Motor neuron (in vitro differentiated cells): ENCODE measurements at regions not wholly inside any gene's neighbourhood (a gene's known extent, or its start where the extent isn't known, plus 50 kb on each side); places are given as distances from the start of the nearest gene placed in this dataset.

Source experiments
- ATAC-seq, 8 experiments: fragments of 200-7000 bp; cut with Tn5 transposase; replicated peaks in 6 of 8; 2 replicates each; pipeline ENCODE4 v1.8.0; 2021; ENCODE audit warnings: mild to moderate bottlenecking in 8 of 8, moderate library complexity in 8 of 8
- H3K27ac ChIP-seq, 2 donors: fragments of 250-450 bp; sonication (Bioruptor Pico); 2 replicates each; pipeline ENCODE4 v1.9.0; 2021; ENCODE audit warnings: antibody characterized with exemption in 2 of 2, mild to moderate bottlenecking in 2 of 2, moderate library complexity in 1 of 2
- H3K4me1 ChIP-seq, 2 donors: fragments of 250-450 bp; sonication (Bioruptor Pico); replicated peaks in 1 of 2; 2 replicates each; pipeline ENCODE4 v1.6.1; 2021; ENCODE audit warnings: antibody characterized with exemption in 2 of 2, mild to moderate bottlenecking in 2 of 2, moderate library complexity in 1 of 2
- H3K4me3 ChIP-seq, 5 donors: fragments of 250-450 bp; sonication (Bioruptor Pico); 2 replicates each; pipeline ENCODE4 v1.9.0; 2021; ENCODE audit warnings: antibody characterized with exemption in 5 of 5, mild to moderate bottlenecking in 5 of 5, moderate library complexity in 4 of 5
- WGBS, 10 experiments: fragments of 450-650 bp; shearing (Covaris generic); methylation state at CpG; one replicate each; pipeline ENCODE4 v1.0.0; 2022; 5-methylcytosine and 5-hydroxymethylcytosine counted together
- in situ Hi-C, 9 experiments: fragments of 400-800 bp; cut with MboI; loops; one replicate each; pipeline ENCODE4 v1.15.0; 2021; ENCODE audit warnings: low sequenced_read_pairs in 9 of 9, low pct_unique_long_range_greater_than_20kb in 2 of 9; ENCODE audit not compliant: unreplicated experiment in 9 of 9

DNA sequence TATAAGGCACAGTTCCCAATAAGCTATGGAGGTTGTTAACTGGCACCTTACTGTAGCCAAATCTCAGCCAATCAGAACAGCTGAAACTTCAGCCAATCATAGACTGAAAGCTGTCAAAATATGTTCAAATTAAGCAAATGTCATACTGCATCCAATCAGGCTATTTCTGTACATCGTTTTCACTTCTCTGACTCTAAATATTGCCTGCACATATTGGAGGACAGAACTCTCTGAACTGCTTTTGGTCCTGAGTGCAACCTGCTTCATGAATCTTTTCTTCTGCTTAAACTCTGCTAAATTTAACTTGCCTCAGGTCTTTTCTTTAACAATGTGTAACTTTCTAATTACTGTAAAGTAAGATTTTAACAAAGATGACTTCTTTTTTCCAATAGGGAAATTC lies 1198.9 kb upstream of the PCDH7 start:
- no peak overlapping the region for H3K4me3 ChIP-seq
- no peak overlapping the region for H3K27ac ChIP-seq
- in situ Hi-C loops = no loop called here
- WGBS, 10 experiments = 0 to 100% (median 71%) methylated on average over 1 of the region's 1 CpG; no CpG with 5 or more reads in 3 of the 10 experiments
- H3K4me1 ChIP-seq = no peaks in the 10 kb centered on the region
- ATAC-seq = no peak

- Histone ChIP-seq H3K27ac (no peak overlapping the region), H3K4me3 (no peak overlapping the region), H3K4me1 (peaks cover 0 to 5% of the 10 kb centered on the region in 2 donors)
- no peak for ATAC-seq
- in situ Hi-C loops = no loop called here
- WGBS, 10 experiments = 0 to 100% (median 80%) methylated on average over 1 to 3 of the region's 3 CpGs; no CpG with 5 or more reads in 1 of the 10 experiments
Measured at GRCh38 chr4:29536745-29537144, 1183.4 kb upstream of the PCDH7 start.

GRCh38 chr4:29538889-29539646 lies 1181.1 kb upstream of the PCDH7 start:
- Histone ChIP-seq H3K4me3 (no peak overlapping the region), H3K27ac (no peak overlapping the region), H3K4me1 (peaks cover 0 to 5% of the 10 kb centered on the region in 2 donors)
- 0 to 100% (median 69%) methylated on average over 1 to 4 of the region's 4 CpGs for WGBS, 10 experiments
- in situ Hi-C loops = no loop called here
- peak in 4 of 8 experiments; percentile 33 to 77 (median 51) for ATAC-seq

- H3K4me3 ChIP-seq = no peak overlapping the region
- H3K4me1 ChIP-seq = peaks cover 0 to 5% of the 10 kb centered on the region in 2 donors
- ATAC-seq = no peak
- H3K27ac ChIP-seq = no peak overlapping the region
- WGBS, 10 experiments = 0 to 100% (median 38%) methylated on average over 1 to 2 of the region's 2 CpGs; no CpG with 5 or more reads in 2 of the 10 experiments
- in situ Hi-C loops = no loop called here
Measured at GRCh38 chr4:29540439-29541102, 1179.6 kb upstream of the PCDH7 start.

DNA sequence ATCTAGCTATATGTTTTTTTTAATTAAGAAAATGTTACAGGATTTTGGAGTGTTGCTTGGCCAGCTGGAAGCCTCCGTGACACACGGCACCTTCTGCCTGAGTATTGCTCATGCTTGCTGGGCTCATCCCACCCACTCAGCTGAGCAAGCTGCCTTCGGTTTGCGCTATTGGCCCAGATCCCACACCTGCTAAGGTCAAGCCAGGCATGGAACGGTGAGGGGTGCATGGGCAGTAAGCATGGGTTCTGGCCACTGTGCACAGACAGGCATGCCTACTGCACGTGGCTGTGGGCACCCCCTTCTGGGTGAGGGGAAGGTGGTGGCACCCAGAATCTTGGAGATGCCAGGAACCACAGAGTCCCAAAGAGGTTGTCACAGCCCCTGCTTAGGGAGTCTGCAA lies 1178.4 kb upstream of the PCDH7 start:
- no peak overlapping the region for H3K27ac ChIP-seq
- 33 to 100% (median 87%) methylated on average over 1 to 4 of the region's 6 CpGs; no CpG with 5 or more reads in 2 of the 10 experiments for WGBS, 10 experiments
- peaks cover 0 to 5% of the 10 kb centered on the region in 2 donors for H3K4me1 ChIP-seq
- ATAC-seq = no peak
- in situ Hi-C loops = no loop called here
- no peak overlapping the region for H3K4me3 ChIP-seq

GRCh38 chr4:29549342-29549741 lies 1170.8 kb upstream of the PCDH7 start:
- no peak overlapping the region for H3K4me3 ChIP-seq
- peak in 1 of 8 experiments; percentile 41 for ATAC-seq
- no peaks in the 10 kb centered on the region for H3K4me1 ChIP-seq
- H3K27ac ChIP-seq = no peak overlapping the region
- in situ Hi-C loops = no loop called here

DNA sequence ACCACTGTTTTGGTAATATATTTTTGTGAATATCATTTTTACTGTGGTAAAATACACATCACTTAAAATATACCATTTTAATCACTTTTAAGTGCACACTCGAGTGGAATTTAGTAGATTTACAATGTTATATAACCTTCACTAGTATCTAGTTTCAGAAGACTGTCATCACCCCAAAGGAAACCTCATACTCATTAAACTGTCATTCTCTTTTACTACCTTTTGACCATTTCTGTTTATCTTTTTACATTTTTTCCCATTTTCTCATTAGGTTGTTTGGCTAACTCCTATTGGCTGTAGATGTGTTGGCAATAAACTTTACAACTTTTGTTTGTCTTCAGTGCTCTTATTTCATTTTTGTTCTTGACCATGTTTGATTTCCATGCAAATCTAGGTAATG lies 1168.3 kb upstream of the PCDH7 start:
- Histone ChIP-seq H3K4me1 (no peaks in the 10 kb centered on the region), H3K4me3 (no peak overlapping the region), H3K27ac (no peak overlapping the region)
- 0 to 100% (median 78%) methylated on average over 1 of the region's 1 CpG for WGBS, 10 experiments
- in situ Hi-C loops = no loop called here
- no peak for ATAC-seq

DNA sequence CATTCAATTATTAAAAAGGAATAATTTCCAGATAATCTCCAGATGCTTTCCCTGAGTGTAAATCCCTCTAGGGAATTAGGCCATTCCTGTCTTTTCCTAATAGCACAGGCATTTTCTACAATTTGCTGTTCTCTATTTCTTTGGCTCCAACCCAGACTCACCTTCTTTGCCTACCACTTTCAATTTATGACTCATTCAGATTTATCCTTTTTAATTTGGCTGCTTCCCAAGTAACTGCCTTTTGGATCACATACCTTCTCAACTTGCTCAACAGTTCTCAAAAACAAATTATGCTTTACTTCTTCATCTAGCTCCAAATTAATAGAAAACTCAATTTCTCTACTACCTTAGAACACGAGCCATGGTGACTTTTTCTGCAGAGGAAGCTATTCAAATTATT lies 1166.3 kb upstream of the PCDH7 start:
- Histone ChIP-seq H3K4me3 (no peak overlapping the region), H3K27ac (no peak overlapping the region), H3K4me1 (no peaks in the 10 kb centered on the region)
- in situ Hi-C loops = no loop called here
- 0 to 92% (median 66%) methylated on average over 1 of the region's 1 CpG; no CpG with 5 or more reads in 2 of the 10 experiments for WGBS, 10 experiments
- no peak for ATAC-seq

GRCh38 chr4:29558789-29559188 lies 1161.4 kb upstream of the PCDH7 start:
- H3K4me3 ChIP-seq = no peak overlapping the region
- H3K27ac ChIP-seq = no peak overlapping the region
- no peaks in the 10 kb centered on the region for H3K4me1 ChIP-seq
- in situ Hi-C loops = no loop called here
- no peak for ATAC-seq

GRCh38 chr4:29559286-29559685 lies 1160.9 kb upstream of the PCDH7 start:
- Histone ChIP-seq H3K4me1 (no peaks in the 10 kb centered on the region), H3K27ac (no peak overlapping the region), H3K4me3 (no peak overlapping the region)
- ATAC-seq = no peak
- in situ Hi-C loops = no loop called here

DNA sequence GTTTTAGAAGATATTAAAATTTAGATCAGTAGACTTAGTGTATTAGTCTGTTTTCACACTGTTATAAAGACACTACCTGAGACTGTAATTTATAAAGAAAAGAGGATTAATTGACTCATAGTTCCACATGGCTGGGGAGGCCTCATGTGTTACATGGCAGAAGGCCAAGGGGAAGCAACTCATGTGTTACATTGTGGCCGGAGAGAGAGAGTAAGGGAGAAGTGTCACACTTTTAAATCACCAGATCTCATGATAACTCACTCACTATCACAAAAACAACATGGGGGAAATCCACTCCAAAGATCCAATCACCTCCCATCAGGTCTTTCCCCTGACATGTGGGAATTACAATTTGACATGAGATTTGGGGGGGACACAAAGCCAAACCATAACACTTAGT lies 1159.7 kb upstream of the PCDH7 start:
- Histone ChIP-seq H3K4me3 (no peak overlapping the region), H3K4me1 (no peaks in the 10 kb centered on the region), H3K27ac (no peak overlapping the region)
- in situ Hi-C loops = no loop called here
- 29% methylated on average over 1 of the region's 1 CpG; no CpG with 5 or more reads in 9 of the 10 experiments for WGBS, 10 experiments
- no peak for ATAC-seq

DNA sequence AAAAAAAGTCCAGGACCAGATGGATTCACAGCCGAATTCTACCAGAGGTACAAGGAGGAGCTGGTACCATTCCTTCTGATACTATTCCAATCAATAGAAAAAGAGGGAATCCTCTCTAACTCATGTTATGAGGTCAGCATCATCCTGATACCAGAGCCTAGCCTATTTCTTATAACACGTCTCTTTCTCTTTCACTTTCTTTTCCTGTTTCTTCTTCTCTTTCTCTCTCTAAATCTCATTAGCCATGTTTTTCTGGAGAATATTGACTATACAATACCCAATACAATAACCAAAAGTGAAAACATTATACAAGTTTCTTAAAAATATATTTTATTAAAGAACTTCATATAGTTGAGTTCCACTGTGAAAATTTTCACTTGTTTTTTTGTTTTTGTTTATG lies 1154.9 kb upstream of the PCDH7 start:
- Histone ChIP-seq H3K4me3 (no peak overlapping the region), H3K27ac (no peak overlapping the region), H3K4me1 (no peaks in the 10 kb centered on the region)
- in situ Hi-C loops = no loop called here
- no peak for ATAC-seq
- 0 to 100% (median 83%) methylated on average over 1 to 2 of the region's 2 CpGs; no CpG with 5 or more reads in 1 of the 10 experiments for WGBS, 10 experiments

DNA sequence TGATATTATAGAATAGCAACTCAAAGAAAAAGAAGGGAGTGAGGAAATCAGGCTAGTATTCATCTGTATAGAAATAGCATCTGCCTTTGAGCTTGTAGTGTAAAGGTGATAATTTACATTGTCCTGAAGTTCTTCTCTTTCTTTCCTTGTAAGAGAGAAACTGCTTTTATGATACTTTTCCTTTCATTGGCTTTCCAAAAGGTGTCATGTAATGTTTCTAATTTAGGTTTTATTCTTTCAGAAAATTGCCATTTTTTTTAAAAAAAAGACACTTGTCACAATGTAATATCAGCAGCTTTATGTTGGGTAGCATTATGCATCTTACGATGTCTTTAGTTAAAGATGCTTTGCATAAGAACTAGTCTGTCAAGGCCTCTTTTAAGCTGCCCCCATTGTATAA lies 1153.8 kb upstream of the PCDH7 start:
- 0 to 80% (median 14%) methylated on average over 1 of the region's 1 CpG; no CpG with 5 or more reads in 2 of the 10 experiments for WGBS, 10 experiments
- in situ Hi-C loops = no loop called here
- Histone ChIP-seq H3K4me3 (no peak overlapping the region), H3K27ac (no peak overlapping the region), H3K4me1 (no peaks in the 10 kb centered on the region)
- no peak for ATAC-seq

DNA sequence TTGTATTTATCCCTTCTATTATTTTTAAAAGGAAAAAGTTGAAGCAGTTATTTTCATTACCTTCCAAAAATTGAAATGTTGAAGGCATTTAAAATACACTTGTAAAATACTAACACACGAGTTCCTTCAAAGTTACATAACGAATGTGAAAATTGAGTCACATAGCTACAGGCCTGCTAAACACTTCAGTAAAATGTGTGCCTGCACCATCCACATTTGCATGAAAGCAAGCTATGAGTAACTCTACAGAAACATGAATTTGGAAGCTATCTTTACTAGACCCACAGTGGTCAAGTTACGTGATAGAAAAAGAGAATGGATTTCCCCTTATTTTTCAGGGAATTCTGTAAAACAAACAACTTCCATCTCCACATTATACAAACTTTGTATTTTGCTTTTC lies 1148.8 kb upstream of the PCDH7 start:
- Histone ChIP-seq H3K4me1 (no peaks in the 10 kb centered on the region), H3K27ac (no peak overlapping the region), H3K4me3 (no peak overlapping the region)
- in situ Hi-C loops = no loop called here
- ATAC-seq = peak in 1 of 8 experiments; percentile 43
- WGBS, 10 experiments = 0 to 89% (median 76%) methylated on average over 2 to 3 of the region's 3 CpGs; no CpG with 5 or more reads in 1 of the 10 experiments
